ENCODE measurements at regions not wholly inside any gene's neighbourhood (a gene's known extent, or its start where the extent isn't known, plus 50 kb on each side); places are given as distances from the start of the nearest gene placed in this dataset.

DNA sequence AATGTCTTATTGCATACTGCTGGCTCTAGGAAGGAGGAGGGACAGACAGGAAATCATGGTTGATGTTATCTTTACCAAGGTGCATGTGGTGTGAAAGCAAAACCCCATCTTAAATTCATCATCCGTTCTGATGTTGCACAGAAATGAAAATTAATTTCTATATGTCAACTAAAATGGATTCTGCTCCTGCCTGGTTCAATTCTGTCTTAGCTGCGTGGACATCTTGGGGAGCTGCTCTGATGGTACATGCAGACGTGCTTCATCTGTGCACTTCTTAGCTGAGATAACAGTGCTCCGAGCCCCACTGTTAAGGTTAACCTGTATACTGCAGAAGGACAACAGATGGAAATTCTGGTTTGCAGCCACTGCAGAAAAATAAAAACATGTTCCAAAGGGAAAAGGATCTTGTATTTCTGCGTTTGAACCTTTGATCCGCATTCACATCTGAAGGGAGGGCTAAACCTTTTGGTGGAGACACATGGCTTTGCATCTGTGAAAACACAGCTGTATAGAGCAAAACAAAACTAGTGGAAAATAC, 155.6 kb downstream of the TM9SF2 start:
- no peak for DNase-seq
- no peaks in the 10 kb centered on the region for H3K36me3 ChIP-seq
- intact Hi-C loops (cut with DNase I; ENCODE audit: low total_unique reads), result loop anchor here (10.0 kb wide), 1 partner anchor 858 kb away; no protein-coding TSS in a partner anchor
- TF ChIP-seq, protein P1, sequence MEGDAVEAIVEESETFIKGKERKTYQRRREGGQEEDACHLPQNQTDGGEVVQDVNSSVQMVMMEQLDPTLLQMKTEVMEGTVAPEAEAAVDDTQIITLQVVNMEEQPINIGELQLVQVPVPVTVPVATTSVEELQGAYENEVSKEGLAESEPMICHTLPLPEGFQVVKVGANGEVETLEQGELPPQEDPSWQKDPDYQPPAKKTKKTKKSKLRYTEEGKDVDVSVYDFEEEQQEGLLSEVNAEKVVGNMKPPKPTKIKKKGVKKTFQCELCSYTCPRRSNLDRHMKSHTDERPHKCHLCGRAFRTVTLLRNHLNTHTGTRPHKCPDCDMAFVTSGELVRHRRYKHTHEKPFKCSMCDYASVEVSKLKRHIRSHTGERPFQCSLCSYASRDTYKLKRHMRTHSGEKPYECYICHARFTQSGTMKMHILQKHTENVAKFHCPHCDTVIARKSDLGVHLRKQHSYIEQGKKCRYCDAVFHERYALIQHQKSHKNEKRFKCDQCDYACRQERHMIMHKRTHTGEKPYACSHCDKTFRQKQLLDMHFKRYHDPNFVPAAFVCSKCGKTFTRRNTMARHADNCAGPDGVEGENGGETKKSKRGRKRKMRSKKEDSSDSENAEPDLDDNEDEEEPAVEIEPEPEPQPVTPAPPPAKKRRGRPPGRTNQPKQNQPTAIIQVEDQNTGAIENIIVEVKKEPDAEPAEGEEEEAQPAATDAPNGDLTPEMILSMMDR (IDR thresholded peaks at IDR 0.05), result no peak
- no peak for TF ChIP-seq POLR2A (IDR thresholded peaks at IDR 0.05)
- no peak overlapping the region for H3K4me3 ChIP-seq
- no peaks in the 10 kb centered on the region for H3K27me3 ChIP-seq
- no peak overlapping the region for H3K27ac ChIP-seq
- H3K4me1 ChIP-seq, result no peaks in the 10 kb centered on the region
- H3K9me3 ChIP-seq, result no peaks in the 10 kb centered on the region

DNA sequence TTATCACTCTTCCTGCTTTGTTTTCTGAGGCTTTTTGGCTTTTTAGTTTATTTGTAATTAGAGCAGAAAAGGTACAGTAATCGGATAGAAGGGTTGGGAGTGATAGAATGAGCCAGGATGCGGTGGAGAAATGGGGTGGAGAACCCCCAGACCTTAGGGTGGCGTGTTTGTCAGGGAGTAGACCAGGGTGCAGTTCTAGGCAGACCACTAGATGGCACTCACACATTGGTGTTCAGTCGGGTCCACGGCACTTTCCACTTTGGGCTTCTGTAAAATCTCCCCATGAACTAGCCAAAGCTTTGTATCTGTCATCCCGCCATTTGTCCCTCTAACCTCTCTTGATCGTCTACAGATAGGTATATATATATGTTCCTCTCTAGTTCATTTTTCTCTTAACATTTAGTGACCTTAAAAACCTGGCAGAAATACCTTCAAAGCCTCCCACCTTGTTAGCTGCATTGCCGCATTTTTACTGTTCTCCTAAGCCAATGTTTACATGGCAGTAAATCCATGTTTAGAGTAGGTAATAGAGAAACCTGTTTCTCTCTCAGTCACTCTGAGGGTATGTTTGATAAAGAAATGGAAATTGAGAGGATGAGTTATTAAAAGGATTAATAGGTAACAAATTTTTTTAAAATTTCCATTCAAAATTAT, 154.9 kb downstream of the TM9SF2 start:
- no peaks in the 10 kb centered on the region for H3K9me3 ChIP-seq
- no peak overlapping the region for H3K4me3 ChIP-seq
- intact Hi-C loops (cut with DNase I; ENCODE audit: low total_unique reads), result loop anchor here (10.0 kb wide), 1 partner anchor 859 kb away; no protein-coding TSS in a partner anchor
- no peaks in the 10 kb centered on the region for H3K4me1 ChIP-seq
- H3K36me3 ChIP-seq, result no peaks in the 10 kb centered on the region
- no peaks in the 10 kb centered on the region for H3K27me3 ChIP-seq
- no peak for TF ChIP-seq POLR2A (IDR thresholded peaks at IDR 0.05)
- TF ChIP-seq, protein P1 (IDR thresholded peaks at IDR 0.05), result peak; percentile 76 to 91 (median 85)
- H3K27ac ChIP-seq, result no peak overlapping the region
- peak; percentile 75 to 82 for DNase-seq

DNA sequence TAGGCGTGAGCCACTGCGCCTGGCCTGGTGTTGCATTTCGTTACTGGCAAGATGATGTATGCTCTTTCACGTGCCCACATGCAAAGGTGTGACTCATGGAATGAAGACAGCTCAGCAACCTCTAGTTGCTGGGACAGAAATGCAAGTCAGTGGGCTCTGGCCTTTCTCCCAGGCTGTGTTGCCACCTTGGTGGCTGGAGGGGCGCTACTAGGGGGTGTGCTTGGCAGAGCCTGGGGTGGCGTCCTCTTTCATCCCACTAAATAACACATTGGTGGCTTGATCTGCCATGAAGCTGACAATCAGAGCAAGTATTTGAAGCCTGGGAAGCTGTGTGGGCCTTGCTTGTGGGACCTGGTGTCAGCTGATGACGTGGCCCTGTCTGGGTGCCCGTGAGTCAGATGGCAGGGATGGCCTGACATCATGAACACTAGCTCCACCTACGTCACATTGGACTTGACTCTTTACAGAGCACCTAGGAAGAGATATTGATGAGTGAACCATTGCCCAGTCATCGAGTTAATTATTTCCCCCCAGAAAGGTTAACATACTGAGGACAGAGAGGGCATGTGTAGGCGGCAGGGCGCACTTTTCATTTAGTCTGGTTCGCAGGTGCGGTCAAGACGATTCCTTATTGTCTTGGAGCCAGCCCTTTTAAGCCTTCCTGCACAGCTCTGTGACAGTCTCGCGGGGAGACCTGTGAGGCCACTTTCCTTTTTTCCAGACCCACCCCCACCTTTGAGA, 154.2 kb downstream of the TM9SF2 start:
- Histone ChIP-seq H3K4me1 (no peaks in the 10 kb centered on the region), H3K4me3 (no peak overlapping the region), H3K27me3 (no peaks in the 10 kb centered on the region), H3K9me3 (no peaks in the 10 kb centered on the region), H3K36me3 (no peaks in the 10 kb centered on the region), H3K27ac (no peak overlapping the region)
- TF ChIP-seq, protein P1 (IDR thresholded peaks at IDR 0.05), result no peak
- no peak for TF ChIP-seq POLR2A (IDR thresholded peaks at IDR 0.05)
- no peak for DNase-seq
- intact Hi-C loops (cut with DNase I; ENCODE audit: low total_unique reads), result loop anchor here (10.0 kb wide), 1 partner anchor 859 kb away; no protein-coding TSS in a partner anchor

DNA sequence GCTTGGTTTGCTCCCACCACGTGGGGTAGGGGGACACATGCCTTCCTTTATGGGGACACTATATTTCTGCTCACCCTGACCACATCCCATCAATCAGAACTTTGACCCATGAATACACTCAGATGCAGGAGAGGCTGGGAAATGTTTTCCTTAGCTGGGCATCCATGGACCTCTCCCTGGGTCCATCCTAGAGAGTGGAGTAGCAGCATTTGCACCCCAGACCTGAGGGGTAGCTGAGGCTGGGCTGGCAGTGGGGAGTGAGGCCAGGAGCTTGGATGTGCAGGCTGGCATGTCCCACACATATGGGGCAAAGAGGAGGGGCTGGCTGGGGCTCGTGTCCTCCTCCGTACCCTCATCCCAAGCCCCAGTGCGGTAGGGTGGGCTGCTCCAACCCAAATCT, 152.8 kb downstream of the TM9SF2 start:
- H3K27ac ChIP-seq, result no peak overlapping the region
- no peaks in the 10 kb centered on the region for H3K27me3 ChIP-seq
- TF ChIP-seq POLR2A (IDR thresholded peaks at IDR 0.05), result no peak
- TF ChIP-seq, protein P1 (IDR thresholded peaks at IDR 0.05), result no peak
- no peaks in the 10 kb centered on the region for H3K9me3 ChIP-seq
- intact Hi-C loops (cut with DNase I; ENCODE audit: low total_unique reads), result loop anchor here (10.0 kb wide), 1 partner anchor 861 kb away; no protein-coding TSS in a partner anchor
- no peaks in the 10 kb centered on the region for H3K36me3 ChIP-seq
- no peak for DNase-seq
- no peak overlapping the region for H3K4me3 ChIP-seq
- no peaks in the 10 kb centered on the region for H3K4me1 ChIP-seq

DNA sequence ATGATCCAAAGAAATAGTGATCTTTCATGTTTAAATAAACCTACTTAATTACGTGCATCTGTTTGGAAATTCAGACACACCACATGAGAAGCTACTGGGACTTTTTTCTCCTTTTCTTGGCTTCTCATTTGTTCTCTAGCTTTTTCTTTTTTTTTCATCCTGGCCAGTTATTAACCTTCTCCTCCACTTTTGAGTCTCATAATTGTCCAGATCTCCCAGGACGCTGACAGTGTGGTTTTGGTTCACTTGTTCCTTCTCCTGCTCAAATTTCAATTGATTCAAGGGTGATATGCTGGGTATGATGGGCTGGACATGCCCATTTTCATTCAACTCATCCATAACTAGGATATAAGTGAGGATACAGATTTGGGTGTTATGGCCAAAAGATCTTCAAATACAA, 152.3 kb downstream of the TM9SF2 start:
- TF ChIP-seq, protein P1 (IDR thresholded peaks at IDR 0.05), result no peak
- TF ChIP-seq POLR2A (IDR thresholded peaks at IDR 0.05), result no peak
- Histone ChIP-seq H3K4me3 (no peak overlapping the region), H3K36me3 (no peaks in the 10 kb centered on the region), H3K9me3 (no peaks in the 10 kb centered on the region), H3K27me3 (no peaks in the 10 kb centered on the region), H3K27ac (no peak overlapping the region), H3K4me1 (no peaks in the 10 kb centered on the region)
- intact Hi-C loops (cut with DNase I; ENCODE audit: low total_unique reads), result loop anchor here (10.0 kb wide), 1 partner anchor 861 kb away; no protein-coding TSS in a partner anchor
- DNase-seq, result no peak

Data from uterus (tissue), 3 donors.